GM18870 (cell line): ENCODE measurements at regions not wholly inside any gene's neighbourhood (a gene's known extent, or its start where the extent isn't known, plus 50 kb on each side); places are given as distances from the start of the nearest gene placed in this dataset.
A peak's percentile ranks its signal among the peaks of the same experiment; 100 is the strongest.

Experiments
- ATAC-seq: cut with Tn5 transposase; IDR thresholded peaks from one replicate; pipeline ENCODE4 v1.9.1; 2021; ENCODE audit warnings: moderate library complexity; ENCODE audit not compliant: unreplicated experiment

DNA sequence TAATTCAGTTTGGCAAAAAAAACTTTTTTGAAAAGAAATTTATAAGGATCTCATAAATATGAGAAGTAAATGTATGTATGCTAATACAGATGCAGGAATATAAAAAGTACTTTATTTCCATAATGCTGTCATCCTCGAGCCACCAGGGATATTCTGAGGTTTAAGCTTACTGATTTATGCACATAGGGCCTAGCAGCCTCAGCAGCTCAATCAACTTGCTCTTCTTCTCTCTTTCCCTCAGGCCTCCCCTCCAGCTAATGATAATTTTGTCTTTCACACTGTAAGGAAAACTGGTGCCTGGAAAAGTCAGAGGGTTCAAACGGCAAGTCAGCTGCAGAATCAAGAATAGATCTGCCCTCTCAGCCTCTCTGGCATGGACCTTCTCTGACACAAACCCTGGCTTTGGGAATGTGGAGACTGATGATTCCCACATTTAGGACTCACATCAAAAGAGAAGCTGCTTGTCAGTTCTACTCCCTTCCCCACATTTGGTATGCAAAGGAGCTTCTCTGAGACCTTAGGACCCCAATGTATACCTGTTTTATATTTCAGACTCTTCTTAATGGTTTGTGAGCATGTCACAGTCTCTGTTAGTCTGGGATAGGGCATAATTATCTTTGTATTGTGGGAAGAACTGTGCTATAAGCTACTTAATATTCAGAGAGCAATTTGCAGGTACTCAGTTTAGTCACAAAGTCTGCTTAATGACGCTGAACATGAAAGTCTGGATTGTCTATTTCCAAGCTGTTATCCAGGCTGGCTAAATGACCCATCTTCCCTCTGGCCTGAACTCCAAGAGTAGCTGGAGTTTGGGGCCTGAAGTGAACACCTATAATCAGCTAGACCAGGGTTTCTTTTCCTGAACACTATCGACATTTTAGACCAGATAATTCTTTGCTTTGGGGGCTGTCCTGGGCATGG lies 52.1 kb upstream of the DIPK1A start:
- ATAC-seq, result no peak

- ATAC-seq, result no peak
Measured at GRCh38 chr1:93014168-93014567, 52.9 kb upstream of the DIPK1A start.

DNA sequence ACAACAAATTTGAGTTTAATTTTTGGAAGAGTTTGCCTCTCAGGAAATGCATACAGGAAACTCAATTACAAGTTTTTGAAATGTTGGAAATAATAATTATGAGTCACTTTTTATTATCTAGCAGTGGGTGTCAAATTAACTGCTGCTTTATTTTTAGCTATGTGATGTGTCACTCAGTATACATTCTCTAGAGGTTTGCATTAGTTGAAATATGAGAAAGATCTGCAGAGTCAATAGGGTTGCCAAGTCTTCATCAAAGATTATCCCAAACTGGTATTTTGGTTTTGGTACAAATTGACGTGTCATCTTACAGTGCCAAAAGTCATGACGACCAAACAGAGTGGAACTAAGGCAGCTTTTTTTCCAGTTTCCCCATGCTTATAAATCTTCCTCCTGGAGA lies 54.3 kb upstream of the DIPK1A start:
- ATAC-seq, result no peak

DNA sequence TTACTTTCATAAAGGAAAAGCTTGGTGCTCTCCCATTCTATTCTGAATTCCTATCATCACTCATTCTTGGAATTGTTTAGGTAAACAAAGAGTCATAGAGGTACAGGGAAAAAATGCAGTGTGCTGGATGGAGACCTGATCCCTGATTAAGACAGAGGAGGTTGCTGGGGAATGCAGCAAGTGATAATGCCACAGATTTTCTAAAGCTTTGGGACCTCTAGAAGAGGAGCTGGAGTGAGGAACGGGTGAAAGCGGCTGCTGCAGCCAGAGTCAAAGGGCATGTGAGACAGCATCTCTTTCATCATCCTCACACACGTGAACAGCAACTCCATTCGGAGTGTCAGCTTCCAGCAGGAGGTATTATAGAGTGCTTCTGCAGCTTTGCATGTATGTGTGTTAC lies 54.9 kb upstream of the DIPK1A start:
- no peak for ATAC-seq

- ATAC-seq, result peak; percentile 84
Measured at GRCh38 chr1:93021539-93022134, 57.4 kb upstream of the MTF2 start.

- ATAC-seq, result no peak
Measured at GRCh38 chr1:93022580-93022979, 56.5 kb upstream of the MTF2 start.

DNA sequence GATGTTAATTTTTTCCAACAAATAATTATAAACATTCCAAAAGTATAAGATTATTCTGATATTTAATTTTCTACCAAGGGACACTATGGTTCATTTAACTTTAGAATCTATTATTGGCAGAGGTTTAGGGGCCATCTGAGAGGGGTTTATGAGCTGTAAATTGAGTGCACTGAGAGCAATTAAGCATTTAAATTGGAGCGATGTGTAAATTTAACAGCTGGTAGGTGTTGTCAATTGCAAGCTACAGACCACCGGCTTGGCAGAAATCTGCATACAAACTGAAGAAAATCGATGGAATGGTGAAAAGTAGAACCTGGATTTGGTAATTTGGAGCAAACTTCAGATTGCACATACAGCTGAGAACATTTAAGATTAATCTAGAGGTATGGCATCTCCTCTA lies 55.8 kb upstream of the MTF2 start:
- ATAC-seq, result no peak

- no peak for ATAC-seq
Measured at GRCh38 chr1:93025572-93025971, 53.5 kb upstream of the MTF2 start.

DNA sequence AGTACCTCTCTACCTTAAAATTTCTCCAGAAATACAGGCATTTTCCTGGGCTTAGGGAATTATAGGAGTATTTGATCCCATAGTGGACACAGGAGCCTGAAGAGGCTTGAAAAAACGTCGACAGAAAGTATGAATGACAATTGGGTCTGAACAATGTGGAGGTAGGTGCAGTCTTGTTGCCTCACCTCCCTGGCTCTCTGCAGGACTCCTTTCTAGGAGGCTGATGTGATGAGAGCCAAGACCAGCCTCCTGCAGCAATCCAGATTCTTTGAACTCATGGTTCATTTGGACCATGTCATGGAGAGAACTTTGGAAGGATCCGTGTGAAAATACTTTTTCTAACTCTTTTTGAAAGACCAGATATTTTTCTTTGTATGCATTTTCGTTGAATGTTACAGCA lies 50.5 kb upstream of the MTF2 start:
- ATAC-seq, result no peak
